Stimulated activated CD8-positive, alpha-beta memory T cell treated with anti-CD3 and anti-CD28 coated beads, Interleukin-12 subunit alpha, Interleukin-12 subunit beta, amount 100 ng/mL, for 4 hours (primary cell): ENCODE measurements at regions not wholly inside any gene's neighbourhood (a gene's known extent, or its start where the extent isn't known, plus 50 kb on each side); places are given as distances from the start of the nearest gene placed in this dataset.

Source experiments
- DNase-seq: peaks from one replicate; pipeline ENCODE4 v3.0.0-alpha.2; 2020; ENCODE audit warnings: low read depth

DNA sequence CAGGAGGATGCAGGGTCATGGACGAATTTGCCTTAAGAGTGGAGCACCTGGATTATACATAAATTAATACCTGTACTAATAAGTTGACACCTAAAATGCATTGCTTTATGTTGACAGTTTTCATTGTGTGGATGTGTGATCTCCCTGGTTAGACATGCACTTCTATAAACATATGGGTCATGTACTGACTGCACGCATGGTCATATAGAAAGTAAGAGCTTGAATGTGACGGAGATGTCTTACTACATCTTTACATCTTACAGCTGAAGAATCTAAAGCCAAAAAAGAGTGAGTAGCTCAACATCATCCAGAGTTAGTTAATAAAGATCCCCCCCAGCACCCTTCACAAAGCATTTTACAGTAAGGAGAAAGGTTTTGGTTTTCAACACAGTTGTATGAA, 408.4 kb upstream of the JARID2 start:
- DNase-seq = no peak

DNA sequence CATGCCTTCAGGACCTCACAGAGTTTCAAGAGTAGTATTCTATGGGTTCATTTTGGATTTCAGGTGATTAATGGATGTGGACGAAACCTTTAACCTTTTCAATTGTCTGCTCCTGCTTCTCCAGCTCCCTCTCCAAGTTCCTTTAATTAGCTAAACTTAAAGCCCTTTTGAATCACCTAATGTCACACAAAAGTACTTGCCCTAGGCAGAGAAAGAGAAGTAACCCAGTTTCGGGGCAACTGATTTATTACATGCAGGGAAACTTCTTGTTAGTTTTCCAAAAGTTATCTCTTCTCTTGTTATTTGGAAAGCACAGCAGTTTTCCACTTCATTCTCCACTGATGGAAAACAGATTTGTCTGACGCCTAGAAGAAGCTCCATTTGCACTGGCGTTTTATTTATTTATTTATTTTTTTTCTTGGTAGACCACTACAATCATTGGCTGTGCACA, 407.7 kb upstream of the JARID2 start:
- DNase-seq = no peak

DNA sequence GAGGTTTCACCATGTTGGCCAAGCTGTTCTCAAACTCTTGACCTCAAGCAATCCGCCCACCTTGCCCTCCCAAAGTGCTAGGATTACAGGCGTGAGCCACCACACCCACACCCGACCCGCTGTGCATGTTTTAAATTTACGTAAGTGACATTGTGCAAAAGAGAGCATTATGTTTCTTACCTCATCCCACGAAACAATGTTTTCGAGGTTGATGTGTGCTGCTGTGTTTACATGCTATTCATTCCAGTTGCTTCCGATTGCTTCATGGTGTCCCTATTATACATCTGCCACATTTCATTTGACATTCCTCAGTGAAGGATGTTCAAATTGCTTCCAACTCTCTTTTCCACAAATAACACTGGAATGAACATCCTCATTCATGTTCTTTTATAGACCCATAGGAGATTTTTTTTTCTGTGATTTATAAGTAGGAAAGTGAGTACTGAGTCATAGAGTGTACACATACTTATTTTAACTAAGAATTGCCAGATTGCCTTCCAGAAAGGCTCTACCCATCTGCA, 403.9 kb upstream of the JARID2 start:
- no peak for DNase-seq

DNA sequence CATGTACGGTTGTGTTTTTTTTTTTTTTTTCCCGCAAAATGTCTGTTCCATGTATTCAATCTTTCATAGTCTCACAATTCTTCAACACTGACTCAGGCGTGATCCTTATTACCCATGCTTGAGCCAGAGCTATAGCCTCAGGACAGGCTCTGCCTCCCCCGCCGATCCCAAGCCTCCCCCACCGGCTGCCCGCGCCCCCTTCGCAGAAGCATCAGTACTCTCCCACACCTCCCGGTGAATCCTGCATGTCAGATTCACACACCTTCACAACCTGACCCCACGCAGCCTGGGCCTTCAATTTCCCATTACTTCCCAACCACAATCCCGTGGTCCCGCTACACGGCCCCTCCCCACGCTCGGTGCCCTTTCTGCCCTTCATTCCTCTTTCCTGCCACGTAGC, 401.5 kb upstream of the JARID2 start:
- no peak for DNase-seq

DNA sequence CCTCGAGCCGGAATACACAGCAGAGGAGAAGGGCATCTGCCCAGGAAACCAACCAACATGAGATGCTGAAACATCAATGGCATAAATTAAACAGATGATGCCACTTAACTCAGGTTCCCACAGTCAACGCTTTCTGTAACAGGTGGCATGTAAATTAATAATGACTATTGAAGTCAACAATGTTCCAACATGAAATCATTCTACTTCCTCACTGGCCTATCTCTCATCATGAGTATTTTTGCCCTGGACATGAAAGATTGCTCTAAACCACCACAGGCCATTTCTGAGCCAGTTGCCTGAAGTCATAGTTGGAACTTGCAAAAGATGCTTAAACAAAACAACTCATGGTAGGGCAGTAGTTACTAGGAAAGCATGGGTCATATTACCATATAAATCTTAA, 397.9 kb upstream of the JARID2 start:
- no peak for DNase-seq

DNA sequence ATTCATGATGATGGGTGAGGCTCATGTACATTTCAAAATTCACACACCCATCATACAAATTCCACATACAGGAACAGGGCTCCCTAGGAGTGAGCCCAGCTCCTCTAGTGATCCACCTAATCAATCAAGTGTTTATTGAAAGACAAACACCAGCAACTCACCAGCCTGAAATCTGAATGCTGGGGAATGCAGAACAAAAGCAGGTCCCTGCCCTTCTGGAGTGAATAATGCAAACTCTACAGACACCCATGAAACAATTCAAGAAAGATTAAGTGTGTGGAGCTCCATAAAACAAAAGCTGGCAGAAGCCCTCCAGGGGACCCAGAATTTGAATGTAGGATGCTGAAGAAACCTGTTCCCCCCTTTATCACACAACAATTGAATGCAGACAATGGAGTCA, 396.7 kb upstream of the JARID2 start:
- no peak for DNase-seq

DNA sequence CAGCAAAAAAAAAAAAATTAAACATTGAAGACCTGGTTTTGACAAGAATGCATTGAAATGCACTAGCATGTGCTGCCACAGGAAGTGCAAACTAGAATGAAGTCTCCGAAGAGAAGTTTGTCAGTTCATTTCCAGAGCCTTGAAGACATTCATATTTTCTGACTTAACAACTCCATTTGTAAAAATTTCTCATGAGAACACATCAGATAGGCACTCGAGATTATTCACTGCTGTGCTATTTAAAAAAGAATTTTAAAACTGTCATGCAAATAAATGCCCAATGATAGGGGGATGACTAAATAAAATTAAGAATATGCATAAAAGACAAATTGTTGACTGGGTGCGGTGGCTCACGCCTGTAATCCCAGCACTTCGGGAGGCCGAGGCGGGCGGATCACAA, 394.6 kb upstream of the JARID2 start:
- DNase-seq = no peak

DNA sequence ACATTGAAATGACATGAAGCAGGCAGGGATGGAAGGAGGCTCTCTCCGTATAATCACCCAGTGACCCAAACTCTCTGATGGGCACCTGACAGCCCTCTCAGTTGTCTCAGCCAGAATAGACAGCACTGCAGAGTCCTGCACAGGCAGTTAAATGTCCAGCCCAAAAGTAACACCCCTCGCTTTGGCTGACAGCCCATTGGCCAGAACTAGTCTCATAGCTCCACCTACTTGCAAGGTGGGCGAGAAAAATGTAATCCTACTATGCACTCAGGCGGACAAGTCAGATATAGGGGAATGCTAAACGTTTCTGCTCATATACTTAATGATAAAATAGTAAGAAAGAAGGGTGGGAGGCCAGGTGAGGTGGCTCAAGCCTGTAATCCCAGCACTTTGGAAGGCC, 393.5 kb upstream of the JARID2 start:
- no peak for DNase-seq

DNA sequence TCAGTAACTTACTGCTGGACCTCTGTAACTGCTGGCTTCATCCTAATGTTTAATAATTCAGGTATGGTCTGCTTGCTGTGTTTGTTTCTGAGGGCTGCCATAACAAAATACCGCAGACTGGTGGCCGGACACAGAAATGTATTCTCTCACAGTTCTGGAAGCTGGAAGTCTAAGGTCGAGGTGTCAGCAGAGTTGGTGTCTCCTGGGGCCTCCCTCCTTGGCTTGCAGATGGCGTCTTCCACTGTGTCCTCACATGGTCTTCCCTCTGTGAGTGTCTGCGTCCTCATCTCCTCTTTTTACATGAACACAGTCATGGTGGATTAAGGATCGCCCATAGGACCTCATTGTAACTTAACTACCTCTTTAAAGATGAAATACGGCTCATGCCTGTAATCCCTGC, 389.7 kb upstream of the JARID2 start:
- DNase-seq = no peak

DNA sequence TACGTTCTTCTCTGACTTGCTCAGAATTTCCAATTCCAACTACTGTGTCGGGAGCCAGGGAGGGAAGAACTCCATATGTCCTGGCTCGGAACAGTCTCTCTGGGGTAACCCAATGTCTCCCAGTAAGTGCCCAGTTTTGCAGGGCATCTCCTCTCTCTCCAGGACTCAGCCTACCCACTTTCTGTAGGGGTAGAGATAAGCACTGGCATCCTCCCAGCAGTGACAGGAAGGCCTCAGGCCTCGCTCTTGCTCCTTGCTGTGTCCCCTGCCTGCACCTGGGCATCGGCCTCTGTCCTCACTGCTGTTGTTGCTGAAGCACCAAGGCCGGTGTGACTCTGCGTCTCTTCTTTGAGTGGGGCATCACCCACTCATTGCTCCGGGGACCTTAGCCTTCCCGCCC, 388.9 kb upstream of the JARID2 start:
- no peak for DNase-seq

DNA sequence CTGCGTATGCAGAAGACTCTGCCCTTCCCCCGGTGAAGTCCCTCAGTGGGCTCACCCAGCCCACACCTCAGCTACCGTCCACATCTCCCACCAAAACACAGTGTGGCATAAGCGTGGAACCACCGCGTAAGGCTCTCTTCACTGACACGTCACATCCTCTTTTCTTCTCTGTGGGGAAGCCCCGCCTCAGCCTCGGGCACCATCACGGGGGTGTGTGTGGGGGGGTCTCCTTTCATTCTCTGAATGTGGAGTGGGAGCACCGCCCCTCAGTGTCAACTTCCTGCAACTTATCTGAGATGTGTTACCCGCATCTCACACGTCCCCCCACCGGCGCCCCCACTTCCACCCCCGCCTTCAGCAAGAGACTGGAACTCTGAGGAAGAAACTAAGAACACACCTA, 388.4 kb upstream of the JARID2 start:
- DNase-seq = peak; percentile 83

DNA sequence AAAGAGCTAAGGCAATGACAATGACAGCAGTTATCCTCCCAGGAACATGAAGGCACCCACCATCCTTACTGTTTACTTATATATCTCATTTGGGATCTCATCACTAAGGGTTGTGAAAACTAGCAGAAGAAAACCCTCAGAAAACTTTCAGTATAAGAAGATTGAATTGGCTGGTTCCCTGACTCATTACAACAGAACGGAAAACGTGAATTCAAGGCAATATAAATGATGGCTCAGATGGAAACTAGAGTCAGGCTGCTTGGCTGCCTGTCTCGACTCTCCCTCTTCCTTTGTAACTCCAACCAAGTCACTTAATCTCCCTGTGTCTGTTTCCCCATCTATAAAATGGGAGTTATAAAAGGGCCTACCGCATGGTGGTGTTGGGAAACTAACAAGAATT, 387.1 kb upstream of the JARID2 start:
- no peak for DNase-seq

DNA sequence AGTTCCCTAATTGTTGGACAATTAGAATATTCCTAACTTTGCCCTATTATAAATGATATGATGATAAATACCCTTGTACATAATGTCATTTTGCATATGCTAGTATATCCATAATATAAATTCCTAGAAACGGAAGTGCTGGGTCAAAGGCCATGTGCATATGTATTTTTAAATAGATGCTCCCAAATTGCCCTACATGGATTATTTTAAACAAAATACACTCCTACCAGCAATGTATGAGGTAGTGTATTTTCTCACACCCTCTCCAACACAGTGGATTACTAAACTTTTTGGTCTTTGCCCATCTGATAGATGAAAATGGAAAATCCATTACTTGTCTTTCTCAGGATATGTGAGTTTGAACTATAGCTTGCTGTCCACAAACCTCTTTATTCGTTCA, 385.1 kb upstream of the JARID2 start:
- no peak for DNase-seq

DNA sequence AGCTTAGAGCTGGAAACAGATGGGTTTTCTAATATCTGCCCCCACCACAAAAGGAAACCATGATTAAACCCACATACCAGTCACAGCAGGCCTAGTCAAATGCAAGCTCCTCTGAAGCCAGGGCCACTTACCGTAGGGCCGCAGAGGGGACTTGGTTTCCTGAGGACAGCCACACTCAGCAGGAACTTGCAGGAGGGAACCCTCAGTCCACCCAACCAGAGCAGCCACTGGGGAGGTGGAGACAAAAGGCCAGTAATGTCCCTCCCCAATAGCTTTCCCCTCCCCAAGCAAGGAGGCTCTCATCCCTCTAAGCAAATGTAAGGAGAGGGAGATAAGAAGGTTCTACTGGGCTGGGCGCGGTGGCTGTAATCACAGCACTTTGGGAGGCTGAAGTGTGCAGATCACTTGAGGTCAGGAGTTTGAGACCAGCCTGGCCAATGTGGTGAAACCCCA, 384.4 kb upstream of the JARID2 start:
- no peak for DNase-seq

DNA sequence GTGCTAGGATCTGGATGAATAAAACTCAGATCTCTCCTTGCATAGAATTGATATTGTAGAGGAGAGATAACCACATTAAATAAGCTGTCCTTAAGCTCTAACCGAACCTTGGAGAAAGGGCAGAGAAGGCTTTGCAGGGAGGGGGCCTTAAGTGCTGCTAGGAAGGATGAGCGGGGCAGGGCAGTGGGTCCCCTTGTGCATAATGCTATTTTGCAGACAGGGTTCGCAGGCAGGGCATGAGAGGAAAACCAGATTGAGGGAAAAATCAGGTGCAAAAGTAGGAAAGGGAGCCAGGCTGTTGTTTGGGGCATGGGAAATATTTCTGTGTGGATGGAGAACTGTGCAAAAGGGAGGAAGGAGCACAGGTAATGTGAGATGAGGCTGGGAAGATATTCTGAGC, 383.0 kb upstream of the JARID2 start:
- no peak for DNase-seq

DNA sequence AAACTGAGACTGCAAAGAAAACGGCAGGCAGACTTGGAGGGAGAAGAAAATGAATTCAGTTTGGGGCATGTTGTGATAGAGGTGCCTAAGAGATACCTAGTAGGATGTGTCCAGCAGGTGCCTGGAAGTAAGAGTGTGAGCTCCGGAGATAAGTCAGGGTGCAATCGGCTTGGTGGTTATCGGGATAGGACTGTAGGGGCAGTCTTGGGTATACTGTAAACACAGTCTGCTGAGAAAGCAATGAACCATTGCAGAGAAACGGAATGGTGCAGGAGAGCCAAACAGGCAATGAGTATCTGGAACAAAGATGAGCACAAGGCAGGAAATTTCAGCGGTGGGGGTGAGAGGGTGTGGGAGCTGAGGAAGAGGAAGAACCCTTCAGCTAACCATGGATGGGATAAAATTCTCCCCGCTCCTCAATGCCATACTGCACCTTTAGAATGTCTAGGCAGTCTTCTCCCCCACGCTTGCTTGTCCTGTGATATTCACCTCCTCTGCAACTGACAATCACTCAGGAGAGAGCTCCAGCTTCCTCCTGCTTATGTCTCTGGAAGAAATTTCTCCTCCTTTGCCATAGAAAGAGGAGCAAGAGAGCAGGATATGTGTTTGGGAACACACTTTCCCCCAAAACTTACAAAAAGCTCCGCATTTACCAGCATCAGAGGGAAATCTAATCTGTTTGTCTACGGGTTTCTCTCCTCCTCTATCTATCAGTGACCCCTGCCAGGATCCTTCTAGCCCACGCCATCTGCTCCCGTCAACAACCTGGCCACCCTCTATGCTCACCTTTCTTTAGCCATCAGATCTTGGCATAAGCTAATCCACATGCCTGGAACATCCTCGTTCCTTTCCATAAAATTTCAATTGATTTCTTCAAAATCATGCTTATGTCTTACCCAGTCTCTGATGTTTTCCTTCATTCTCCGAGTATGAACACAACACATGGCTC, 381.7 kb upstream of the JARID2 start:
- DNase-seq = no peak

DNA sequence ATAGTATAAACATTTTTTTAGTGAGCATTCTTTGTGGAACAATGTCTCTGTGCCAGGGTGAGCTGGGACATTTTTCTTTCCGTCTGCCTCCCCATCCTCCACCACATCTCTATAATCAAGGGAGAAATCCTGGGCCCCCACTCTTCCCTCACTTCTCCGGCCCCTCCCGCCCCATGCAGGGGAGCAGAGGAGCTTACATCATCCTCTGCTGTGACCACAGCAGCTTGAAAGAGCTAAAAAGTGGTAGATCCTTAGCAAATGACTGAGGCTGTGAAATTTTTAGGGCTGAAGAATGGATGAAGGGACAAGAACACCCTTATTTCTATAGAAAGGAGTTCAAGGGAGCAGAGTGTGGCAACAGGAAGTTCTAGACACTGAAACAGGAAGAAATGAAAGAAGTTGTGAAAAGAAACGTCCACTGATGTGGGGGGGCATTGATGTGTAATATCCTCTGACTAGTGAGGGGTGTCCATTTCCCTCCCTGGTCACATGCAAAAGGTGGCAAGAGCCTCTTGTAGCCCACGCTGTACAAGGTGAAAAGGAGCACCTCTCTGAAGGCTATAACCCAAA, 380.3 kb upstream of the JARID2 start:
- no peak for DNase-seq

DNA sequence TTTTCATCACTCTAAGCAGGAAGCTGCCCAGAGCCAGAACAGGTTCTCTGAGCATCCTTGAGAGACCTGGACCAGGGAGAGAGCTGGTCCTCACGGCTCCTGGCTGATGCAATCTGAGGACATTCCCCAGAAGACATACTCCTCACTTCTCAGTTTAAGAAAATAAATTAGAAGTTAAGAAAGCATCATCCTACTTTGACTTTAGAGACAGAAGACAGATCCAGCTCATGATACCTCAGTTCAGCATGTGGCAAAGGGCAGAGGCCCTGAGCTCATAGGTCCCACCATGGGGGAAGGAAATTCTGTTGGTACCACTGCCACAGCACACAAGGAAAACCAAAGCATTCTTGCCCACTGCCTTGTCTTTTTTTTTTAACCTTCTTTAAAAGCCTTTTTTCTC, 378.1 kb upstream of the JARID2 start:
- DNase-seq = no peak

DNA sequence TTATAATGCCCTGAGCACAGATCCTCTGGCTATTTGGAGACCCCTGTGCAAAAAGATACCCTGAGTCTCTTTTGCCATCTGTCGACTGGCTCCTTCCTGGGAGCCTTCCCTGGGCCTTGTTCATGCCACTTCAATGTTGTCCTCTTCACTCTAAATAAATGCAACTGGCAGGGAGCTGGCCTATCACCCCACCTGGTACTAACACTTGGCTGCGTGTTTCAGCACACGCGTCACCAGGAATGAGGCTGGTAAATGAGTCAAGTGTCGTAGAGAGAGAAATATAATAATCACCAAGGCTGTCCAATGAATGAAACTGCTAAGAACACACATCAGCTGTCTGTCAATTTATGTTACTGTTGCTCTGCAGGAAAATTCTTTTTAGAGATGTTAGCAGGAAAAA, 374.6 kb upstream of the JARID2 start:
- DNase-seq = no peak

DNA sequence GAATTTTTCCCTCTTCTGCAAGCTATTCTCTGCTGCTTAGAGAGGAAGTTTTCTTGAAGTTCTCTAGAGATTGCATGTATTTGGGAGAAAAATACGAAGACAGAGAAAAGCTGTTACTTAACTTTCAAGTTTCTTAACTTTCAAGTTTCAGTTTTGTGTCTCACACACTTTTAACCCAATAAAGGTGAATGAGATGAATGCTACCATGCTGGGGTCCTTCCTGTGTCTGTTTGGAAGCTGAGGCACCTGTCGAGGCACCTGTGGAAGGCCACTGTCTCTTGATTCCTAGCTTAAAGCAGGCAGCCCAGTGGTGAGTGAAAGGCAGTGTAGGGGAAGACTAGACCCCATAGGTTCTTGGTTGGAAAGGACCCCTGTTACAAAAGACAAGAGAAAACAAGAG, 372.8 kb upstream of the JARID2 start:
- no peak for DNase-seq

DNA sequence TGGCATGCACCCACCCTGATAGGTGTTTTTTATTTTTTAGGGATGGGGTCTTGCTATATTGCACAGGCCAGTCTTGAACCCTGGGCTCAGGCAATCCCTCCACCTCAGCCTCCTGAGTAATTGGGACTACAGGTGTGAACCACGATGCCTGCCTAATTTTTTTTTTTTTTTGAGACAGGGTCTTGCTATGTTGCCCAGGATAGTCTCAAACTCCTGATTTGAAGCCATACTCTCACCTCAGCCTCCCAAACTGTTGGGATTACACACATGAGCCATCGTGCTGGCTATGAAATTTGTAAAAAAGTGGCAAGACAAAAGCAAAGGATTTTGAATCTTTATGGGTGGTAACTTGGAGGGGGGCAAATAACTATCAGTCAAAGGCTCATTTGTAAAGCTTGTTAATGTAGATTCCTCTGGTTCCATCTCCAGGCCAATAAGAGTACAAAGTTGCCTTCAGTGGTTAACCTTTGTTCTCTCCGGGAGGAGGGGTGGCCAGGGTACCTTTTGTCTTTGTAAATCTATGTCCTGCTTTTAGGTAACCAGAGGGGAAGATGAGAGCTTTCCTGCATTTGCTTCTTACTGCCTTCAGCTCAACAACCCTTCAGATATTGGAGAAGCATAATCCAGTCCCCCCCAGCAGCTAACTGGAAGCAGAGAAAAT, 372.0 kb upstream of the JARID2 start:
- no peak for DNase-seq

DNA sequence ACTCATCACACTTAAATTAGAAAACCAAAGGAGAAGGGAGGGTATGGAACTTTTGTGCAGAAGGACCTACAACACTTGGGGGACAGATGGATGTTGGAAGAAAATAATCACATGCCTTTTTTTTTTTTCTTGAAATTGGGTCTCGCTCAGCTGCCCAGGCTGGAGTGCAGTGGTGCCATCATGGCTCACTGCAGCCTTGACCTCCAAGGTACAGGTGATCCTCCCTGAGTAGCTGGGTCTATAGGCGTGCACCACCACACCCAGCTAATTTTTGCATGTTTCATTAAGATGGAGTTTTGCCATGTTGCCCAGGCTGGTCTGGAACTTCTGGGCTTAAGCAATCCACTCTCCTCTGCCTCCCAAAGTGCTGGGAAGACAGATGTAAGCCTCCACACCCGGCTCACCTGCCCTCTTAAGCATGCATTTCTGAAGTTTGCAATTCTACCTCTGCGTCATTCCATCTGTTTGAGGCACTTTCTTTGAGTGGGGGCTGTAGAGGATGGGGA, 370.8 kb upstream of the JARID2 start:
- no peak for DNase-seq
